Neural progenitor cell (in vitro differentiated cells): ENCODE measurements at regions not wholly inside any gene's neighbourhood (a gene's known extent, or its start where the extent isn't known, plus 50 kb on each side); places are given as distances from the start of the nearest gene placed in this dataset.

ENCODE experiments used
- DNase-seq: peaks from one replicate; pipeline ENCODE4 v3.0.0-alpha.2; 2016; ENCODE audit warnings: low spot score
- H2AFZ ChIP-seq: fragments of 200-600 bp; sonication (generic); replicated peaks from 2 replicates; pipeline ENCODE4 v1.6.1; 2016; ENCODE audit warnings: antibody characterized with exemption
- H3F3A ChIP-seq: fragments of 200-600 bp; sonication (generic); 2 replicates; pipeline ENCODE4 v1.6.1; 2016; ENCODE audit warnings: antibody characterized with exemption, low read depth
- H3K27ac ChIP-seq: fragments of 200-600 bp; sonication (generic); 2 replicates; pipeline ENCODE4 v1.5.1; 2016; ENCODE audit warnings: mild to moderate bottlenecking
- H3K27me3 ChIP-seq: fragments of 200-600 bp; sonication (generic); 2 replicates; pipeline ENCODE4 v1.6.1; 2016; ENCODE audit warnings: mild to moderate bottlenecking, moderate library complexity
- H3K36me3 ChIP-seq: fragments of 200-600 bp; sonication (generic); 2 replicates; pipeline ENCODE4 v1.5.1; 2016
- H3K4me1 ChIP-seq: fragments of 200-600 bp; sonication (generic); 2 replicates; pipeline ENCODE4 v1.6.1; 2016; ENCODE audit warnings: mixed run types
- H3K4me2 ChIP-seq: fragments of 200-600 bp; sonication (generic); 2 replicates; pipeline ENCODE4 v1.6.1; 2016
- H3K4me3 ChIP-seq: fragments of 200-600 bp; sonication (generic); 2 replicates; pipeline ENCODE4 v1.5.1; 2016
- H3K79me2 ChIP-seq: fragments of 200-600 bp; sonication (generic); 2 replicates; pipeline ENCODE4 v1.6.1; 2016; ENCODE audit warnings: low read depth
- H3K9ac ChIP-seq: fragments of 200-600 bp; sonication (generic); 2 replicates; pipeline ENCODE4 v1.6.1; 2016
- H3K9me3 ChIP-seq: fragments of 200-600 bp; sonication (generic); 2 replicates; pipeline ENCODE4 v1.5.1; 2016; ENCODE audit warnings: low read depth
- H4K20me1 ChIP-seq: fragments of 200-600 bp; sonication (generic); 2 replicates; pipeline ENCODE4 v1.6.1; 2016; ENCODE audit warnings: low read depth
- H3K27ac Mint-ChIP-seq: 3 replicates; pipeline ENCODE4 v1.8.0; 2021; ENCODE audit warnings: mixed read lengths
- H3K27me3 Mint-ChIP-seq: 2 replicates; pipeline ENCODE4 v1.8.0; 2022; ENCODE audit warnings: low read depth, mild to moderate bottlenecking, inconsistent platforms, moderate library complexity, mixed read lengths; ENCODE audit not compliant: insufficient read depth
- H3K36me3 Mint-ChIP-seq: 3 replicates; pipeline ENCODE4 v1.8.0; 2021; ENCODE audit warnings: mixed read lengths
- H3K4me1 Mint-ChIP-seq: 3 replicates; pipeline ENCODE4 v1.8.0; 2021; ENCODE audit warnings: mixed read lengths
- H3K4me3 Mint-ChIP-seq: 3 replicates; pipeline ENCODE4 v1.8.0; 2021; ENCODE audit warnings: mild to moderate bottlenecking, moderate library complexity, mixed read lengths
- H3K9me3 Mint-ChIP-seq: 3 replicates; pipeline ENCODE4 v1.8.0; 2020; ENCODE audit warnings: mixed read lengths
- EZH2 ChIP-seq: fragments of 200-600 bp; sonication (generic); IDR thresholded peaks from 2 replicates; pipeline ENCODE4 v1.6.1; 2017; ENCODE audit warnings: antibody characterized with exemption, mild to moderate bottlenecking, moderate library complexity
- EZH2phosphoT487 ChIP-seq: fragments of 200-600 bp; sonication (generic); IDR thresholded peaks from 2 replicates; pipeline ENCODE4 v1.6.1; 2017; ENCODE audit warnings: antibody characterized with exemption
- TF ChIP-seq, protein P1 (sequence below): fragments of 200-600 bp; sonication (generic); IDR thresholded peaks from 2 replicates; pipeline ENCODE4 v1.5.1; 2017; ENCODE audit warnings: antibody characterized with exemption, mild to moderate bottlenecking

DNA sequence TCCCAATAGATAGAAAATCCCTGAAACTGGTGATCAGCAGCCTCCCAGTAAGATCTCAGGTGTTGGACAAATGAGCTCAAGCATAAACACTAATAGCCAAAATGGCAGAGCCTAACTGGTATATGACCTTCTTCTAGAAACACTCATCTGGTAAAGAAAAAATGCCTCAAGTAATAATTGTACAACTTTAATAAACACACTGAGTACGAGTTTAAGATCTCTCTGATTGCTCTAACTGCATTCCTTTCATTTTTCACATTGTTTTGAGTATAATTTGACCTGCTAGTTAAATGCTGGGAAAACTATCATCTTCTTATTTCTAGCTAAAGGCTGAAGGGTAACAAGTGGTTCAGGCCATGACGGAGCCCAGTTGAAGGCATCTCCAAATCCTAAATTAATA is 2009.5 kb upstream of the PCDH20 start:
- Mint-ChIP-seq H3K9me3 (peaks cover 10% of the 10 kb centered on the region), H3K27ac (no peak overlapping the region), H3K27me3 (no peaks in the 10 kb centered on the region), H3K36me3 (no peaks in the 10 kb centered on the region), H3K4me1 (peaks cover 2% of the 10 kb centered on the region), H3K4me3 (no peak overlapping the region)
- no peak overlapping the region for H2AFZ ChIP-seq
- H3K27me3 ChIP-seq, result no peaks in the 10 kb centered on the region
- H3K36me3 ChIP-seq, result no peaks in the 10 kb centered on the region
- no peak overlapping the region for H3K27ac ChIP-seq
- H3K4me1 ChIP-seq, result no peaks in the 10 kb centered on the region
- no peak overlapping the region for H3K4me2 ChIP-seq
- H3F3A ChIP-seq, result no peaks in the 10 kb centered on the region
- no peaks in the 10 kb centered on the region for H4K20me1 ChIP-seq
- no peak for DNase-seq
- no peaks in the 10 kb centered on the region for H3K79me2 ChIP-seq
- no peak overlapping the region for H3K4me3 ChIP-seq
- H3K9ac ChIP-seq, result no peak overlapping the region
- TF ChIP-seq, protein P1, sequence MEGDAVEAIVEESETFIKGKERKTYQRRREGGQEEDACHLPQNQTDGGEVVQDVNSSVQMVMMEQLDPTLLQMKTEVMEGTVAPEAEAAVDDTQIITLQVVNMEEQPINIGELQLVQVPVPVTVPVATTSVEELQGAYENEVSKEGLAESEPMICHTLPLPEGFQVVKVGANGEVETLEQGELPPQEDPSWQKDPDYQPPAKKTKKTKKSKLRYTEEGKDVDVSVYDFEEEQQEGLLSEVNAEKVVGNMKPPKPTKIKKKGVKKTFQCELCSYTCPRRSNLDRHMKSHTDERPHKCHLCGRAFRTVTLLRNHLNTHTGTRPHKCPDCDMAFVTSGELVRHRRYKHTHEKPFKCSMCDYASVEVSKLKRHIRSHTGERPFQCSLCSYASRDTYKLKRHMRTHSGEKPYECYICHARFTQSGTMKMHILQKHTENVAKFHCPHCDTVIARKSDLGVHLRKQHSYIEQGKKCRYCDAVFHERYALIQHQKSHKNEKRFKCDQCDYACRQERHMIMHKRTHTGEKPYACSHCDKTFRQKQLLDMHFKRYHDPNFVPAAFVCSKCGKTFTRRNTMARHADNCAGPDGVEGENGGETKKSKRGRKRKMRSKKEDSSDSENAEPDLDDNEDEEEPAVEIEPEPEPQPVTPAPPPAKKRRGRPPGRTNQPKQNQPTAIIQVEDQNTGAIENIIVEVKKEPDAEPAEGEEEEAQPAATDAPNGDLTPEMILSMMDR, result no peak
- TF ChIP-seq EZH2phosphoT487 (no peak), EZH2 (no peak)
- no peaks in the 10 kb centered on the region for H3K9me3 ChIP-seq

DNA sequence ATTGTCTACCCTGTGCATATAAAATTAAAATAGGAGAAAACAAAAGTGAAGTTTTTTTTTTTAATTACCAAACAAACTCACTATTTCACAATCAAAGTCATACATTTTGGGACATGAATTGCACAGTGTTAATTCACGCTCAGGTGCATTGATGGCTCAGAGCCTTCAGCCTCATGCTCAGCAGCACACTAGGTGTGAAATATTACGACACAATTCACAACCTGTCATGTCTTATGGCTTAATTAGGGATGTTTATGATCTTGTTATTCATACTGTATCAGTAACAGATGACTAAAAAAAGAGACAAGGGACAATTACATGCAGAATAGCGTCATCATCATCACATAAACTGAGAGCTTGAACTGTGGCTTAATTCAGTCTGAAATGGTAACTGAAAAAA is 2005.5 kb upstream of the PCDH20 start:
- TF ChIP-seq EZH2 (no peak), EZH2phosphoT487 (no peak)
- TF ChIP-seq, protein P1, result no peak

DNA sequence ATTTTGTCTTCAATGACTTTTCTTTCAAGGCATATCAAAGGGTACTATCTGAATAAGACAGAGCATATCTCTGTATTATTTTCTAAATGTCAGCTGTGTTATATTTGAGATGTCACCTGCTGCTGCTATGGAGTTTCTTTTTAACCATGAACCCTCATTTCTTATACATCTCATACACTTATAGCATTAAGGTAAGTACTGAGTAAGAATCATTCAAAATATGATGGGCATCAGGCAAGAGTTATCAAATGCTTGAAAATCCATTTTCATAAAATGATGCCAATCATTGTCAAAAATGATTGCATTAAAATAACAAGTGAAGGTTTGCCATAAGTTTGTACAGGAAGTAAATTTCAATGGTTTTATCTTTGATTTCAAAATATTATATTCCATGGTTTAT is 2005.0 kb upstream of the PCDH20 start:
- TF ChIP-seq, protein P1, result no peak
- TF ChIP-seq EZH2 (no peak), EZH2phosphoT487 (no peak)
- no peaks in the 10 kb centered on the region for H3K27me3 ChIP-seq
- Mint-ChIP-seq H3K27me3 (no peaks in the 10 kb centered on the region), H3K4me1 (no peaks in the 10 kb centered on the region), H3K36me3 (no peaks in the 10 kb centered on the region), H3K27ac (no peak overlapping the region), H3K9me3 (peaks cover 10% of the 10 kb centered on the region), H3K4me3 (no peak overlapping the region)
- H4K20me1 ChIP-seq, result no peaks in the 10 kb centered on the region
- no peak overlapping the region for H3K27ac ChIP-seq
- no peaks in the 10 kb centered on the region for H3K79me2 ChIP-seq
- H3K4me2 ChIP-seq, result no peak overlapping the region
- no peak for DNase-seq
- no peak overlapping the region for H2AFZ ChIP-seq
- no peaks in the 10 kb centered on the region for H3K36me3 ChIP-seq
- H3K4me1 ChIP-seq, result no peaks in the 10 kb centered on the region
- no peaks in the 10 kb centered on the region for H3K9me3 ChIP-seq
- H3K9ac ChIP-seq, result no peak overlapping the region
- no peaks in the 10 kb centered on the region for H3F3A ChIP-seq
- no peak overlapping the region for H3K4me3 ChIP-seq

More for the DNA sequence above, 2005.5 kb upstream of the PCDH20 start:
- no peaks in the 10 kb centered on the region for H3K27me3 Mint-ChIP-seq
- H3K9me3 Mint-ChIP-seq, result peaks cover 9% of the 10 kb centered on the region
- no peaks in the 10 kb centered on the region for H3K4me1 Mint-ChIP-seq
- DNase-seq, result no peak
- H2AFZ ChIP-seq, result no peak overlapping the region
- no peaks in the 10 kb centered on the region for H3K9me3 ChIP-seq
- no peaks in the 10 kb centered on the region for H3K4me1 ChIP-seq
- no peak overlapping the region for H3K4me3 Mint-ChIP-seq
- H3F3A ChIP-seq, result no peaks in the 10 kb centered on the region
- no peak overlapping the region for H3K27ac Mint-ChIP-seq
- no peaks in the 10 kb centered on the region for H4K20me1 ChIP-seq
- H3K36me3 Mint-ChIP-seq, result no peaks in the 10 kb centered on the region
- H3K4me3 ChIP-seq, result no peak overlapping the region
- H3K36me3 ChIP-seq, result no peaks in the 10 kb centered on the region
- no peaks in the 10 kb centered on the region for H3K79me2 ChIP-seq
- no peaks in the 10 kb centered on the region for H3K27me3 ChIP-seq
- H3K9ac ChIP-seq, result no peak overlapping the region
- no peak overlapping the region for H3K27ac ChIP-seq
- no peak overlapping the region for H3K4me2 ChIP-seq
